GM19324 (cell line): ENCODE measurements at regions not wholly inside any gene's neighbourhood (a gene's known extent, or its start where the extent isn't known, plus 50 kb on each side); places are given as distances from the start of the nearest gene placed in this dataset.
A peak's percentile ranks its signal among the peaks of the same experiment; 100 is the strongest.
"Not testable (repeated sequence)": the region's sequence is repeated elsewhere in the genome, so short reads cannot be mapped to it uniquely, and the experiment has no call there.

Experiments
- ATAC-seq: cut with Tn5 transposase; IDR thresholded peaks from one replicate; pipeline ENCODE4 v1.9.1; 2021; ENCODE audit warnings: mild to moderate bottlenecking, moderate library complexity; ENCODE audit not compliant: unreplicated experiment, low FRiP score

GRCh38 chr9:96158147-96158546 is 143.8 kb downstream of the HSD17B3 start:
- ATAC-seq, result no peak

- ATAC-seq, result no peak
Measured at GRCh38 chr9:96157675-96158074, 144.3 kb downstream of the HSD17B3 start.

- no peak for ATAC-seq
Measured at GRCh38 chr9:96156171-96156974, 145.6 kb downstream of the HSD17B3 start.

- no peak for ATAC-seq
Measured at GRCh38 chr9:96154081-96154480, 147.9 kb downstream of the HSD17B3 start.

- ATAC-seq, result no peak
Measured at GRCh38 chr9:96152550-96152949, 149.4 kb downstream of the HSD17B3 start.

GRCh38 chr9:96150324-96151227 is 151.4 kb downstream of the HSD17B3 start:
- ATAC-seq, result peak; percentile 97

- peak; percentile 55 for ATAC-seq
Measured at GRCh38 chr9:96149533-96150280, 152.3 kb downstream of the HSD17B3 start.

- ATAC-seq, result no peak
Measured at GRCh38 chr9:96148634-96149532, 153.1 kb downstream of the HSD17B3 start.

GRCh38 chr9:96147029-96147428 is 154.9 kb downstream of the HSD17B3 start:
- ATAC-seq, result not testable (repeated sequence)

- ATAC-seq, result no peak
Measured at GRCh38 chr9:96141666-96142065, 160.3 kb downstream of the HSD17B3 start.

GRCh38 chr9:96141128-96141474 is 160.9 kb downstream of the HSD17B3 start:
- no peak for ATAC-seq

GRCh38 chr9:96140296-96141127 is 161.5 kb downstream of the HSD17B3 start:
- ATAC-seq, result no peak

GRCh38 chr9:96139592-96140295 is 162.2 kb downstream of the HSD17B3 start:
- ATAC-seq, result no peak

GRCh38 chr9:96138616-96139015 is 163.4 kb downstream of the HSD17B3 start:
- no peak for ATAC-seq

- peak; percentile 40 for ATAC-seq
Measured at GRCh38 chr9:96137671-96138429, 164.1 kb downstream of the HSD17B3 start.

- peak; percentile 92 for ATAC-seq
Measured at GRCh38 chr9:96136992-96137670, 164.8 kb downstream of the HSD17B3 start.

- ATAC-seq, result no peak
Measured at GRCh38 chr9:96135753-96136290, 166.2 kb downstream of the HSD17B3 start.
